PC-9 (cell line): ENCODE measurements at regions not wholly inside any gene's neighbourhood (a gene's known extent, or its start where the extent isn't known, plus 50 kb on each side); places are given as distances from the start of the nearest gene placed in this dataset.

ENCODE experiments used
- CTCF ChIP-seq: fragments of 200-600 bp; sonication (generic); conservative IDR thresholded peaks from 2 replicates; pipeline ENCODE4 v1.6.1; 2017; ENCODE audit warnings: mixed run types, antibody characterized with exemption, mild to moderate bottlenecking, moderate library complexity
- EZH2 ChIP-seq: fragments of 200-600 bp; sonication (generic); IDR thresholded peaks from 2 replicates; pipeline ENCODE4 v1.8.0; 2017; ENCODE audit warnings: antibody characterized with exemption, low read depth

- no peak for TF ChIP-seq CTCF
- TF ChIP-seq EZH2: no peak
Measured at GRCh38 chr18:8910186-8910822, 192.2 kb upstream of the NDUFV2 start.
